Islet precursor cell (in vitro differentiated cells): ENCODE measurements at regions not wholly inside any gene's neighbourhood (a gene's known extent, or its start where the extent isn't known, plus 50 kb on each side); places are given as distances from the start of the nearest gene placed in this dataset.

Experiments
- DNase-seq: peaks from one replicate; pipeline ENCODE4 v3.0.0-alpha.2; 2018

- no peak for DNase-seq
Observed at GRCh38 chr6:137763886-137764285, 103.2 kb upstream of the TNFAIP3 start.

DNA sequence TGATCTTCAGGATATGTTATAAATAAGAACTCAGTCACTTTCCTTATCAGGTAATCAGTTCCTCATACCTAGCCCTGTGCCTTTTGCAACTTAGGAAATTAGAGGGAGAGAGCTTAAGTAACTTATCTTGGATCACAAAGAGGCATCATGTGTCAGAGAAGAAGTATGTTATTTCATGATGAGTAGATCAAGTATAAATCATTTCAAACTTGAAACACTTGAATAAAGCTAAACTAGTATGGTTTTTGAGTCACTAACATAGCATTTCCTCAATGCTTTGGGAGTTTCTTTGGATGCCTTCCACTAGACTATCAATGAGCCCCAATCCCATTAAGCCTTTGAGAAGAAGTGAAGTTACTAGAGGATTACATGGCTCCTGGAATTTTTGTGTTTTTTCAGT, 102.6 kb upstream of the TNFAIP3 start:
- DNase-seq: no peak

DNA sequence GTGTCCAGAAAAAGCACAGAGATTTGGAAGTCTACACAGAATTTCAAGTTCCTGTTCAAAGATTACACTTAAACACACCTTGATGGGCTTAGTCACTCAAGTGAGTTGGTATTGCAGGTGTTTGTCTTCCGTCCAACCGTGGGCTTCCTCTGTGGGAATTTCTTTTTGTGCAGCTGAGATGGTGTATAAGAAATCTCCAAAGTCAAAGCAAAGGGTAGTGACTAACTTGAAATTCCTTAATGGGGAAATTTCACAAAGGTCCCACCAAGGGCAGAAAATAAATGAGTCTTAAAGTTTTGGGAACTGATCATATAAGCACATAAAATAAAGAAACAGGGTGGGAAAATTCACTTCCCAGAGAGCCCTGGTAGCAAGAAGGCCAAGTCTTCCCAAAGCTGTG, 102.0 kb upstream of the TNFAIP3 start:
- DNase-seq: no peak

DNA sequence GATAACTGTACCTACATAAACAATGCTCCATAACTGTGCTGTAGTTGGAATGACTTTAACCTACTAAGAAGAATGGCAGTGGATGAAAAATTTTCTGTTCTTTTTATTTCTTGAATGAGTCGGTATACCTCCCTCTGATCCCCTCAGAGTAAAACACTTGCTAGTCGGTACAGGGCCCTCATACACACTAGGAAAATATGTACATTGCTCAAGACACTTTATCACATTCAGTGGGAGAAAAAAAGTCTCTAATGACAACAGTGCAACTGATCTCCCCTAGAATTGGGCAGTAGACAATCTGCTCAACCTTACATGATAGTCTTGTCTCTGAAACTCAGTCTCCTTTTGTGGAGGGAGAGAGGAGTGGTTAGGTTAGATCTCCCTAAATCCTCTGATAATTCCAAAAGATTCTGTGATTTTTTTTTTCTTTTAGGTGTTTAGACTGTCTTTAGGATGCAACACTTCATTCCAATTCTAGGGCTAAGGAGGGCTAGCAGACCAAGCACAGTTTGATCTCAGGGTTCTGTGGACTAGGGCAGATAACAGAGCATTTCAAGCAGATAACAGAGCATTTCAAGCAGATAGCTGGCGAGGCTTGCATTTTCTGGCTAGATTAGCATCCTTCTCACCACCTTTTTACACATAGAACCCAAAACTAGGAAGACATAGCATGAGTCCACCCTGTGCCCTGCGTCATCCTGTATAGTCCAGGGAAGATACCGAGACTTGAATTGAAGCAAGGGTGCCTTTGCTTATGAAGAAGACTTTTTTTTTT, 100.3 kb upstream of the TNFAIP3 start:
- no peak for DNase-seq

DNA sequence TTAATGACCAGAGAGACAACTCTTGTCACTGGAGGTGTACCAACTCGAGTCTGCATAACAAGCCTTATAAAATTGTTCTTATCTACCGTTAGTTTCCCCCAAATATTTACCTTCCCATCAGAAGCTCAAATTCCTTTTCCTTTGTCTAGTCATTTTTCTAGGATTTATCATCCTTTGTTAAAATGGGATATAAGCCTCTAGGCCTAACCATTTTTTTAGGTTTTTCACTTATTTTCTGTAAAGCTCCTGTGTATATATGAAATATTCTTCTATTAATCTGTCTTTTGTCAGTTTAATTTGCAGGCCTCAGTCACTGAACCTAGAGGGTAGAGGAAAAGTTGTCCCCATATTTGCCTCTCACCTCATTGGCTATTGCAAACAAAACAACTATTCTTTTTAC, 99.6 kb upstream of the TNFAIP3 start:
- DNase-seq: no peak

GRCh38 chr6:137767911-137768690, 99.0 kb upstream of the TNFAIP3 start:
- DNase-seq: no peak

GRCh38 chr6:137768935-137769334, 98.1 kb upstream of the TNFAIP3 start:
- DNase-seq: no peak

GRCh38 chr6:137769797-137770362, 97.2 kb upstream of the TNFAIP3 start:
- DNase-seq: no peak

- DNase-seq: no peak
Observed at GRCh38 chr6:137772541-137773250, 94.4 kb upstream of the TNFAIP3 start.

DNA sequence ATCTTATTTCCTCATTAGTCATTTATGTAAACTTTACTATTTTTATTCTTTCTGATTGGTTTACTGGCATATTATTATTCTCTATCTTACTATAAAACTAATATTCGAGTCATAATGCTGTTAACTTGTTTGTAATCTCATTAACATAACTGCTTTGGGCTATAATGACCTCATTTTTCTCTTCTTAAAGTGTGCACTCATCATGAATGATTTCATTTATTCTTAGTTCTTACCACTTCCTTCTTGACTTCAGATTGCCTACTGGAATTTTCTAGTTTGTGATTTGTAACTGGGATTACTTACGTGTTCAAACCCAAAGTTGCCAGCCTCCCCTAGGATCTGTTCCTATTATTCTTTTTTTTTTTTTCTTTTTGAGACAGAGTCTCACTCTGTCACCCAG, 91.8 kb upstream of the TNFAIP3 start:
- no peak for DNase-seq

DNA sequence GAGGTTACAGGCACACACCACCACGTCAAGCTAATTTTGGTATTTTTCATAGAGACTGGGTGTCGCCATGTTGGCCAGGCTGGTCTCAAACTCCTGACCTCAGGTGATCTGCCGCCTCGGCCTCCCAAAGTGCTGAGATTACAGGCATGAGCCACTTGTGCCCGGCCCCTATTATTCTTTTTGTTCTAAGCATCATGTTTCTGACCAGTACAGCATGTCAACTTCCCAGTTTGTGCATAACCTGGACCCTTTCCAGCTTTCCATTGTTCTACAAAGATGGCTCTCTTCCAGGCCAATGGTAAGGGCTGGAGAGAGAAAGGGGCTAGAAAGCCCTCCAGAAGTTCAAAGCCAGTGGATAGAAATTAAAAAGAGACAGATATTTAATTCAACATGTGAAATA, 91.3 kb upstream of the TNFAIP3 start:
- no peak for DNase-seq

GRCh38 chr6:137776256-137776655, 90.8 kb upstream of the TNFAIP3 start:
- no peak for DNase-seq

DNA sequence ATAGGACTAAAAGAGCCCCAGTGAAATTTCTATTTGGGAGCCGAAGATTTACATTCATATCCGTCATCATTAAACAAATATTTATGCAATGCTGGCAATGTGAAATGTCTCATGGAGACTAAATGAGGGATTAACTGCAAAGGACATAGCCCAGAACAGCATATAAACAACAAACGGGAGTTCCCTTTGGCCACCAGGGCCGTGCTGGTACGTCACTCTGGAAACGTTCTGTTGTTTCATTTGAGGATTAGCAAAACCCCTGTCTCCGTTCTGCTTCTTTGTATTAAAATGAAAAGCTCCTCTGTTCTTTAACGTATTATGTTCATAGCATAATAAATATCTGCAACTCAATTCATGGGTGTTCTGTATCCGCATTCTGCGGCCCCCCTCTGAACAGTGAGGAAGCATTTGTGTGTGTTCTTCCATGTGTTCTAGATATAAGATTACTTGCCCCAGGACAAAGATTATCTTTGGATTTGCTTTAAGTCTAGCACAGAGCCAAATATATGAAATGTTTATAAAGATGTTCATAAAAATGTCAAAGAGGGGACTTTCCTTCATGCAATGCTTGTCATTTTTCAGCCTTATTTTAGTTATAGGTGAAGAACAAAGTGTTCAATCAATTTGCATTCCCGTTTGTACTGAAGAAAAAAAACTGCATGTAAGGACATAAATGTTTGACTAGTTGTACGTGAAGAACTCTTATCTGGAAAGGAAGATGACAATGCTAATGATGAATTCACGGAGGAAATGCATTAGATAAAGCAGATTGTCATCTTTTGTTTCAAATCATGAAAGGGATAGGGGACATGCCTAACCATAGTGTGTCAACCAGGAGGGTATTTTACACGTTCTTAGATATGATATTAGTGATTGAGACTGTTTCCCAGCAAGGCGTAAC, 90.0 kb upstream of the TNFAIP3 start:
- DNase-seq: no peak

- DNase-seq: no peak
Observed at GRCh38 chr6:137777687-137778075, 89.4 kb upstream of the TNFAIP3 start.

DNA sequence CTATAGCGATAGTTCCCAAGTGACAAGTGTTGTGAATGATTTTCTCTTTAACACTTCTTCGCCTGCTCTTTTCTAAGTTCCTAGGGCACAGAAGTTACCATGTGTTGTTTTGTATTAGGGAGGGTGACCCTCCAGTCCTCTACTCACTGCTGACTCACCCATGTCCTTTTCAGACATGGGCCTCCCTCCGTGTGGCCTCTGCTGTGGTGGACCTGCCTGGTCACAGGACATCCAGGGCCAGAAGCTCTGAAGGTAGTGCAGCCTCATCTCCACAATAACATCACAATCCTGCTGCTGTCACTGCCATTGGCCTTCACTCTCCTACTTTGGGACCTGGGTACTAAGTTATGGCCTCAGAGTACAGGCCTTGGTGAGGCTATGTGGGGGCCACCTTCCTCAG, 87.1 kb upstream of the TNFAIP3 start:
- DNase-seq: no peak

DNA sequence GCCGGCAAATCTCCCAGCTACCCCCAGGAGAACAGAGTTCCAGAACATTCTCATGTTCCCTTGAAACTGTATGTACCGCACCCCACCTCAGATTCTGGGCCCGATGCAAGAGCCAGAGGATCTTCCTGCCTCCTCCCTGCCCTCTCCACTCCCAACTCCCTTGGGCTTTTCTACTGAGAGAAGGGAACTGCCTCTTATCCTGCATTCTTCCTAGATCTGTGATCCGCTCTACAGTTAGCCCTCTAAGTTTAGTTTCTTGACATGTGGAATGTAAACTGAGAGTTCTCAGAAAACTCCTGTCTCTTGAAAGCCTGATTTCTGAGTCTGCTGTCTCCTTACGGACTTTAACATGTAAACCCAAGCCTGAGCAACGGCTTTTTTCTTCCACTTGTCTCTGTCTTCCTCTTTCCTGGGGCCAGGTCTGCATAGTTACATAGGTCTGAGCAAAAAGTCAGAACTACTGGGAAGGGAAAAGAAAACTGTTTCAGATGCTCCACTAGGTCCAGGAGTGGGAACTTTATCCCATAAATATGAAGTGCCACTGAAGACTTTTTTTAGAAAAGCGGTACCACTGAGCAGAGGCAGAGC, 86.5 kb upstream of the TNFAIP3 start:
- no peak for DNase-seq

DNA sequence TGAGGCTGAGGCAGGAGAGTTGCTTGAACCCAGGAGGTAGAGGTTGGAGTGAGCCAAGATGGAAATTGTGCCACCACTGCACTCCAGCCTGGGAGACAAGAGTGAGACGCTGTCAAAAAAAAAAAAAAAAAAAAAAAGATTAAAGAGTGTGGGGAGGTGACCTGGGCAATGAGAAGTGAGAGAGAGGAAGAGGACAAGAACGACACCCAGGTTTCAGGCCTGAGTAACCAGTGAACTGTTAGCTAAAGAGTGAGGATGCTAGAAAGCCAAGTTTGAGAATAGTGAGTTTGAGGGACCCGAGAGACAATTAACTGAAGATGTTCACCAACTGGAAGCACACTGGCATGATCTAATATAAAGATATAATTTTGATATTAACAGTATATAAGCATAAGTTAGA, 85.4 kb upstream of the TNFAIP3 start:
- DNase-seq: no peak

DNA sequence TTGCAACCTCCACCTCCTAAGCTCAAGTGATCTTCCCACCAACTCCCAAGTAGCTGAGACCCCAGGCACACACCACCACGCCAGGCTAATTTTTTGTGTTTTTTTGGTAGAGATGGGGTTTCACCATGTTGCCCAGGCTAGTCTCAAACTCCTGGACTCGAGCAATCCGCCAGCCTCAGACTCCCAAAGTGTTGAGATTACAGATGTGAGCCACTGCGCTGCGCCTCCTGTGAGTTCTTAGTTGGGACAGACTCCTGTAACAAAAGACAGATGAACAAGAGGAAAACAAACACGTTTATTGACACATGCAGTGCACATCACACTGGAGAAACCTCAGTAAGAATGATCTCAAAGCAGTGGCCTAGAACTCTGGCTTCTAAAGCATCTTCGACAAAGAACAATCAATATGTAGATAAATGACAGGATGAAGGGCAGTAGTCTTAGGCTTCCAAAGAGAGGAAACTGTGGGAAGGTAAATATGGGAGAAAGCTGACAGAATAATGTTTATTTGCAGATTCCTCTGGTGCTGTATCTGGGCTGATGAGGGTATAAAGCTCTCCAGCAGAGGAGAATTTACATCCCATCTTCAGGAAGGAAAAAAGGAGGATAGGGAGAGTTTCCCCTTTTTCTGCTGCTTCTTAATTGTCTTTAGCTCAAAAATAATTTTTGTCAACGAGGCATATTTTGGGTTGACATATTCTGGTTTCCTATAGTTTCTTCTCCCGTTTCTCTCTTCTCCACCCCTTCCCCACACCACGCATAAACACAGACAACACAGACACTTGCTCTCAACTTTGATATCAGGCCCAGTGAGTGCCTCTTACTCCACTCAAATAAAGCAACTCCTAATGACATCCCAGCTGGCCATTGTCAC, 84.7 kb upstream of the TNFAIP3 start:
- DNase-seq: no peak

DNA sequence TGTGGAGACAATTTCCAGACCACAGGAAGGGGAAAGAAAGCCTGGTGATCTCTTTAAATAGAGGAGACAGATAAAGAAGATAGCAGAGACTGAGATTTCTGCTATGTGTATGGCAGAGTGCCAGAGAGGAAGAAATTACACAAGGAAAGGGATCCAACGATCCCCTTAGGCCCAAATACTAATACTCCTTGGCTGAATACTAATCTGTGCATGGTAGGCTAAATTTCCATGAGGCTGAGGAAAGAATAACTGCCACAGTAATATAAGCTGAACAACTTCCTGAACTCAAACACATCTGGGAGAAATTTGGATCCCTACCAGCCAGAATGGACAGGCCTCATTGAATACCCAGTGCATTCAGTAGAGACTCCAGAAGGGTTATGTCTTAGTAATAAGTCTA, 83.3 kb upstream of the TNFAIP3 start:
- no peak for DNase-seq

DNA sequence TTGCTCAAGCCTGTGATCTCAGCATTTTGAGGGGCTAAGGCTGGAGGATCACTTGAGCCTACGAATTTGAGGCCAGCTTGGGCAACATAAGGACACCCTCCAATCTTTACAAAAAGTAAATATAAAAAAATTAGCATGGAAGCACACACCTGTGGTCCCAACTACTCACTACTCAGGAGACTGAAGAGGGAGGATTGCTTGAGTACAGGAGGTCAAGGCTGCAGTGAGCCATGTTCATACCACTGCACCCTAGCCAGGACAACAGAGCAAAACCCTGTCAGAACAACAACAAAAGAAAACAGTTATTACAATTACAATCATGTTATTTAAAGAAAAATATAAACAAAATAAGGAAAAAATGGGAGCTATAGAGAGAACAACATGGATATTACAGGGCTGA, 82.5 kb upstream of the TNFAIP3 start:
- no peak for DNase-seq

DNA sequence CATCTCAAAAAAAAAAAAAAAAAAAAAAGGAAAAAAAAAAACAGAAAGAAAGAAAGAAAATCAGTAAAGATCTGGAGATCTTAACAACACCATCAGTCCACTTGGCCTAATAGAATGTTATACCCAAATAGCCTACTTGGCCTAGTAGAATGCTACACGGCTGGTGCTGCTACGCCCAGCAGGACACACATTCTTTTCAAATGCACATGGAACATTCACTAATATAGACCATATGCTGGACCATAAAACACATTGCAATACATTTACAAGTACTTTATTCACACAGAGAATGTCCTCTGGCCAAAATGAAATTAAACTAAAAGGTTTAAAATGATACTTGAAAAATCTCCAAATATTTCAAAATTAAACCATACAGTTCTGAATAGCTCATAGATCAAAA, 80.0 kb upstream of the TNFAIP3 start:
- no peak for DNase-seq
